ACC112 (cell line): ENCODE measurements at regions not wholly inside any gene's neighbourhood (a gene's known extent, or its start where the extent isn't known, plus 50 kb on each side); places are given as distances from the start of the nearest gene placed in this dataset.
A peak's percentile ranks its signal among the peaks of the same experiment; 100 is the strongest.
"Not testable (repeated sequence)": the region's sequence is repeated elsewhere in the genome, so short reads cannot be mapped to it uniquely, and the experiment has no call there.

Source experiments
- H2AFZ ChIP-seq: fragments of 200-600 bp; sonication (generic); one replicate; pipeline ENCODE4 v1.6.0; 2017; ENCODE audit warnings: antibody characterized with exemption, low read length; ENCODE audit not compliant: unreplicated experiment
- H3K27ac ChIP-seq: fragments of 200-600 bp; sonication (generic); 2 replicates; pipeline ENCODE4 v1.5.1; 2014; ENCODE audit warnings: low read depth, mild to moderate bottlenecking, antibody characterized with exemption, low read length, moderate library complexity
- H3K27me3 ChIP-seq: fragments of 200-600 bp; sonication (generic); 2 replicates; pipeline ENCODE4 v1.6.1; 2014; ENCODE audit warnings: mild to moderate bottlenecking, antibody characterized with exemption, low read length, moderate library complexity, mixed read lengths; ENCODE audit not compliant: insufficient read depth
- H3K36me3 ChIP-seq: fragments of 200-600 bp; sonication (generic); 2 replicates; pipeline ENCODE4 v1.6.1; 2016; ENCODE audit warnings: mild to moderate bottlenecking, antibody characterized with exemption, low read length, moderate library complexity, mixed read lengths; ENCODE audit not compliant: insufficient read depth
- H3K4me1 ChIP-seq: fragments of 200-600 bp; sonication (generic); one replicate; pipeline ENCODE4 v1.6.1; 2016; ENCODE audit warnings: low read length, mixed read lengths; ENCODE audit not compliant: insufficient read depth, unreplicated experiment, control insufficient read depth
- H3K4me3 ChIP-seq: fragments of 200-600 bp; sonication (generic); 2 replicates; pipeline ENCODE4 v1.5.1; 2014; ENCODE audit warnings: mild to moderate bottlenecking, low read depth, low read length
- H3K79me2 ChIP-seq: fragments of 200-600 bp; sonication (generic); one replicate; pipeline ENCODE4 v1.6.0; 2016; ENCODE audit warnings: low read length; ENCODE audit not compliant: control insufficient read depth, unreplicated experiment, insufficient read depth

GRCh38 chr1:194431121-194431520 is 1244.7 kb upstream of the B3GALT2 start:
- H3K36me3 ChIP-seq = no peaks in the 10 kb centered on the region
- H2AFZ ChIP-seq = no peak overlapping the region

DNA sequence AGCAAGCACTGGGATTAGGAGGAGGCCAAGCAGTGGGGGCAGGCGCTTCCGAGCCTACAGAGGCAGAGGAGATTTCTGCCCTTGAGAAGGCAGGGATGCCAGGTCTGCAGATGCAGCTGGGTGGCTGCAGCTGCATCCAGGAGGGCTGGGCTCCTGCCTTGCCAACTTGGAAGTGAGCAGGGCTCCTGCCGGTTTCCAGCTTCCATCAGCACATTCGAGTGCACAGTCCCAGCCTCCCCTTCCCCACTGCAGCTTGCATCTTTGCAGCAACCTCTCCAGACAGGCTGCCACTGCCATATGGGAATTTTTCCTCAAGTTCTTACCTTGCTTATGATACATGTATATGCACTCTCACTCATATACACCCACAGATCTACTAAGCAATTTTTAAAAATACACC is 1234.3 kb upstream of the B3GALT2 start:
- no peak overlapping the region for H3K27ac ChIP-seq
- H3K4me1 ChIP-seq = no peaks in the 10 kb centered on the region
- no peaks in the 10 kb centered on the region for H3K79me2 ChIP-seq
- no peak overlapping the region for H3K4me3 ChIP-seq
- no peak overlapping the region for H2AFZ ChIP-seq
- H3K27me3 ChIP-seq = no peaks in the 10 kb centered on the region
- no peaks in the 10 kb centered on the region for H3K36me3 ChIP-seq

More at GRCh38 chr1:194431121-194431520, 1244.7 kb upstream of the B3GALT2 start:
- no peaks in the 10 kb centered on the region for H3K27me3 ChIP-seq
- H3K27ac ChIP-seq = no peak overlapping the region
- H3K4me3 ChIP-seq = no peak overlapping the region
- H3K4me1 ChIP-seq = no peaks in the 10 kb centered on the region
- H3K79me2 ChIP-seq = no peaks in the 10 kb centered on the region

- H3K27ac ChIP-seq = no peak overlapping the region
- H3K4me3 ChIP-seq = no peak overlapping the region
- no peaks in the 10 kb centered on the region for H3K79me2 ChIP-seq
- no peaks in the 10 kb centered on the region for H3K27me3 ChIP-seq
- H3K36me3 ChIP-seq = no peaks in the 10 kb centered on the region
- H2AFZ ChIP-seq = no peak overlapping the region
- no peaks in the 10 kb centered on the region for H3K4me1 ChIP-seq
These were observed 1233.3 kb upstream of the B3GALT2 start for GRCh38 chr1:194419721-194420120.

DNA sequence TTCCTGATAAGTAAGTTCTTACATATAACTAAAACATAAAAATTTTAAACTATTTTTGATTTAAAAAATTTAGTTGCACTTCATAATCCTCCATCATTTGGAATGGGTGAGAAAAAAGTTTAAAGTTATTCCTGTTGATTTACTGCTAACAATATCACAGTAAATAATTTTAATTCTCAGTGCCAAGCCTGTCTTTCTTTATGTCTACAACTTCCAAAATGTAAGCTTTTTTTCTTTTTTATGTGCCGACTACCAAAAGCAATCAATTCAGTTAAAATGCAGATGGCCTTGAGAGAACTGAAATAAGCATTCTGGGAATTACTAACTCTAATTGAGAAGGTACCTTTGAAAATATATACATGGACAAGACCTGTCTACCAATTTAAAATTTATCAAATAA is 1224.3 kb upstream of the B3GALT2 start:
- no peaks in the 10 kb centered on the region for H3K36me3 ChIP-seq
- no peak overlapping the region for H2AFZ ChIP-seq
- no peak overlapping the region for H3K27ac ChIP-seq
- no peaks in the 10 kb centered on the region for H3K79me2 ChIP-seq
- H3K27me3 ChIP-seq = no peaks in the 10 kb centered on the region
- peaks cover 4% of the 10 kb centered on the region for H3K4me1 ChIP-seq
- H3K4me3 ChIP-seq = no peak overlapping the region

- H3K27me3 ChIP-seq, H3K27ac ChIP-seq, H3K4me3 ChIP-seq, H3K4me1 ChIP-seq, H3K79me2 ChIP-seq, H3K36me3 ChIP-seq, H2AFZ ChIP-seq: not testable (repeated sequence)
These were observed 1220.8 kb upstream of the B3GALT2 start for GRCh38 chr1:194407238-194407637.

DNA sequence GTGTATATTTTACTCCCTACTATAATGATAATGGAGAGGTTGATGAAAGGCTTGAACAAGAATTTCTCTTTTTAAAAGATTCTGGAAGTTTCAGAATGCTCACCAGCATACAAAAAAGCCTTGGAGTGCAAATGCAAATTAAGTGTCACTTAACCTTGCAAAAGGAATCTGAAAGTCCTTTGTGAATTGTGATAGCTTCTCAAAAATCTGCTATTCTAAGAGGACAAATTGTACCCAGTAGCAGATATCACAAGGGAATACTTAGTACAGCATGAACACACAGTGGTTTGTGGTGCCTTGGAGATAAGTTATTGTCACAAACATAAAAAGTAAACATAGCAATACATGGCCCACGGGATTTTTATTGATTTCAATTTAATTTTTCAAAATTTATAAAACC is 1208.3 kb upstream of the B3GALT2 start:
- Histone ChIP-seq H2AFZ (peak overlapping the region; percentile 48), H3K27me3 (no peaks in the 10 kb centered on the region), H3K36me3 (no peaks in the 10 kb centered on the region), H3K4me1 (peaks cover 3% of the 10 kb centered on the region), H3K4me3 (no peak overlapping the region), H3K79me2 (no peaks in the 10 kb centered on the region), H3K27ac (no peak overlapping the region)

DNA sequence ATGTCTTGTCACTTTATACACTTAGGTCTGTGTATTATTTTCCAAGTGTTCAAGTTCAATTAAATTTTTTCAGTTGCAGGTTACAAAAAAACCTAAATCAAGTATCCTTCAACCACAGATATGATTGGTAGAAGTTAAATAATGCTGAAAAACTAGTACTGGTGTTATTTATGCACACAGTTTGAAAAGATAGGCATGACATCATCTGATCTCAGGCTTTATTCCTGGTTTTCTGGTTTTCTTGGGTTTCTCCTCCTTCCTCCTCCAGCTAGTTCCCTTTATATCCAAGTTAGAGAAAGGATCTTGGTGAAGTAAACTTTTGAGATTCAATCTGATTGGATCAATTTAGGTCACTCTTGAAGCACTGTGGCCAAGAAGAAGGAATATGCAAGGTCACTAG is 1201.1 kb upstream of the B3GALT2 start:
- peak overlapping the region; percentile 50 for H3K4me3 ChIP-seq
- H3K79me2 ChIP-seq = no peaks in the 10 kb centered on the region
- H3K4me1 ChIP-seq = no peaks in the 10 kb centered on the region
- no peak overlapping the region for H2AFZ ChIP-seq
- no peak overlapping the region for H3K27ac ChIP-seq
- no peaks in the 10 kb centered on the region for H3K27me3 ChIP-seq
- no peaks in the 10 kb centered on the region for H3K36me3 ChIP-seq

GRCh38 chr1:194378517-194378916 is 1192.1 kb upstream of the B3GALT2 start:
- Histone ChIP-seq H3K79me2 (no peaks in the 10 kb centered on the region), H2AFZ (no peak overlapping the region), H3K36me3 (no peaks in the 10 kb centered on the region), H3K4me3 (no peak overlapping the region), H3K4me1 (no peaks in the 10 kb centered on the region), H3K27ac (no peak overlapping the region), H3K27me3 (no peaks in the 10 kb centered on the region)

DNA sequence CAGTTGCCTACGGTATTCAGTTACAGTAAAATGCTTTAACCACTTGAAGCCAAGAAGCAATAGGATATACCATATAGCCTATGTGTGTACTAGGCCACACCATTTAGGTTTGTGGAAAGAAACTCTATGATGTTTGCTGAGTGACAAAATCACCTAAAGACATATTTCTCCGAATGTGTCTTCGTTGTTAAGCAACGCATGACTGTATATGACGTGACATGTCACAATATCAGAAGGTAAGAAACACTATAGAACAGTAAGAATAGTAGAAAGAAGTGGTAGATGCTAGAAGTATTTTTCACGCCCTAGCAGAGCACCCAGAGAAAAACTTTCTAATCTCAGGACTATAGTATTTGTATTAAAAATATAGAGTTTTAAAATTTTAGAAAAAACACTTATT is 1188.2 kb upstream of the B3GALT2 start:
- Histone ChIP-seq H3K79me2 (no peaks in the 10 kb centered on the region), H2AFZ (no peak overlapping the region), H3K27ac (no peak overlapping the region), H3K4me3 (no peak overlapping the region), H3K27me3 (no peaks in the 10 kb centered on the region), H3K4me1 (no peaks in the 10 kb centered on the region), H3K36me3 (no peaks in the 10 kb centered on the region)

- H3K36me3 ChIP-seq = no peaks in the 10 kb centered on the region
- no peak overlapping the region for H3K4me3 ChIP-seq
- no peaks in the 10 kb centered on the region for H3K79me2 ChIP-seq
- no peak overlapping the region for H2AFZ ChIP-seq
- H3K4me1 ChIP-seq = no peaks in the 10 kb centered on the region
- H3K27me3 ChIP-seq = no peaks in the 10 kb centered on the region
- no peak overlapping the region for H3K27ac ChIP-seq
These were observed 1185.9 kb upstream of the B3GALT2 start for GRCh38 chr1:194372266-194372665.

DNA sequence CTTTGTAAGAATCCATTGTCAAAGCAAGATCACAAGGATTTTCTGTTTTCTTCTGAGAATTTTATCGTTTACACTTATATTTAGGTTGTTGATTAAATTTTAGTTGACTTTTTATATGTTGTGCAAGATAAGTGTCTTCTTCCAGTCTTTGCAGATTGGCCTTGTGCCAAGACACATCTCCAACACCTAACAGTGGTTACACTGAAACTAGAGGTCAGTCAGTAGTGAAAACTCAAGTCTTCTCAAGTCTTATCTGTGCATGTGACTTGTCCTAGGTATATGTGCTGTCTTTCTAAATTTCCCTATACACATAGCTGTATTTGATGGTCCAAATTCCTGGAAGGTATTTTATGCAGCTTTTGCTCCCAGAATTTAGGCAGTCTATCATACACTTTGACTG is 1183.2 kb upstream of the B3GALT2 start:
- H3K27ac ChIP-seq = no peak overlapping the region
- H2AFZ ChIP-seq = no peak overlapping the region
- no peaks in the 10 kb centered on the region for H3K27me3 ChIP-seq
- no peaks in the 10 kb centered on the region for H3K4me1 ChIP-seq
- H3K36me3 ChIP-seq = no peaks in the 10 kb centered on the region
- H3K4me3 ChIP-seq = no peak overlapping the region
- no peaks in the 10 kb centered on the region for H3K79me2 ChIP-seq

DNA sequence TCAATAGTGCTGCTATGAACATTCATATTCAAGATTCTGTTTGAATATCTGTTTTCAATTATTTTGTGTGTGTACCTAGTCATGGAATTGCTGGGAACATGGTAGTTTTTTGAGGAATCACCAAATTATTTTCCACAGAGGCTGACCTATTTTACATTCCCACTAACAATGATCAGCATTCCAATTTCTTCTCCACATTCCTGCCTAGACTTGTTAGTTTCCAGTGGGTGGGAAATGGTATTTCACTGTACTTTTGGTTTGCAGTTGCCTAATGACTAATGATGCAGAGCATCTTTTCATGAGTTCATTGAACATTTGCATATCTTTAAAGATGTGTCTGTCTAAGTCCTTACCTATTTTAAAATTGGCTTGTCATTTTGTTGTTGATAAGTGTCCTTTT is 1182.6 kb upstream of the B3GALT2 start:
- no peaks in the 10 kb centered on the region for H3K36me3 ChIP-seq
- no peaks in the 10 kb centered on the region for H3K27me3 ChIP-seq
- H3K79me2 ChIP-seq = no peaks in the 10 kb centered on the region
- no peak overlapping the region for H3K27ac ChIP-seq
- no peak overlapping the region for H2AFZ ChIP-seq
- no peaks in the 10 kb centered on the region for H3K4me1 ChIP-seq
- H3K4me3 ChIP-seq = no peak overlapping the region
